ENCODE measurements at regions not wholly inside any gene's neighbourhood (a gene's known extent, or its start where the extent isn't known, plus 50 kb on each side); places are given as distances from the start of the nearest gene placed in this dataset.
"Not testable (repeated sequence)": the region's sequence is repeated elsewhere in the genome, so short reads cannot be mapped to it uniquely, and the experiment has no call there.

DNA sequence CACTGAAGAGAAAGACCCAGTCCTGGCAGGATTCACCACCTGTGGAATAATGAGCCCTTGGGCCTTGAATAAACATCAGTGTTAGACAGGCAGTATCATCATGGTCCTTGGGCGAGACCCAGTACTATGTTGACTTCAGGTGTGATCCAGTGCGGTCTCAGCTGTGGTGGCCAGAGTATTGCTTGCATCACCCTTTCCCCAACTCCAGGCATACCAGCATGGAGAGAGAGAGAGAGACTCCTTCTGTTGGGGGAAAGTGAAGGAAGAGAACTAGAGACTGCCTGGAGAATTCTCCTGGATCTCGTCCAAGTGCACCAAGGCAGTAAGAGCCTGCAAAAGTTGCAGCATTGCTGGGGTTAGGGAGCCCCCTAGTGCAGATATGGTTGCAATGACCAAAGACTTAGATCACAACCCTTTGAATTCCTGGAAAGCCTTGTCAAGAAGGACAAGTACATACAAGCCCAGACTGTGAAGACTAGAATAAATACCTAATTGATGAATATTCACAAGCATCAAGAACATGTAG, 61.1 kb upstream of the VAMP7 start:
- peak; percentile 82 for DNase-seq (ENCODE audit: low read depth)

DNA sequence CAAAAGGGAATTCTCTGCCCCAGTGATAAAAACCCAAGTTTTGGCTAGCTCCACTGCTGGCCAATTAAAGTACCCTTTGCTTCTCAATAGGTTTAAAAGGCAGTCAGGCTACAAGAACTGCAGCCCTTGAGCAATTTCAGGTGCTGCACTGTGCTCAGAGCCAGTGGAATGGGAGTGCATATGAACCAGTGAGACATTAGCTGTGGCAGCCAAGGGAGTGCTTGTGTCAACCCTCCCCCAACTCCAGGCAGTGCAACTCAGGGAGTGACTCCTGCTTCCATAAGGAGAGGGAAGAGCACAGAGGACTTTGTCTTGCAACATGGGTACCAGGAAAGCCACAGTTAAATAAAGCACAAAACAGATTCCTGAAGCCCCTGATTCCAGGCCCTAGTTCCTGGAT, 61.6 kb upstream of the VAMP7 start:
- peak; percentile 1 for DNase-seq (ENCODE audit: low read depth)

DNA sequence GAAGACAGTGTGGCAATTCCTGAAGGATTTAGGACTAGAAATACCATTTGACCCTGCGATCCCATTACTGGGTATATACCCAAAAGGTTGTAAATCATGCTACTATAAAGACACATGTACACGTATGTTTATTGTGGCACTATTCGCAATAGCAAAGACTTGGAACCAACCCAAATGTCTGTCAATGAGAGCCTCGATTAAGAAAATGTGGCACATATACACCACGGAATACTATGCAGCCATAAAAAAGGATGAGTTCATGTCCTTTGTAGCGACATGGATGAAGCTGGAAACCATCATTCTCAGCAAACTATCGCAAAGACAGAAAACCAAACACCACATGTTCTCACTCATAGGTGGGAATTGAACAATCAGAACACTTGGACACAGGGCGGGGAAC, 66.8 kb upstream of the VAMP7 start:
- DNase-seq (ENCODE audit: low read depth): not testable (repeated sequence)

DNA sequence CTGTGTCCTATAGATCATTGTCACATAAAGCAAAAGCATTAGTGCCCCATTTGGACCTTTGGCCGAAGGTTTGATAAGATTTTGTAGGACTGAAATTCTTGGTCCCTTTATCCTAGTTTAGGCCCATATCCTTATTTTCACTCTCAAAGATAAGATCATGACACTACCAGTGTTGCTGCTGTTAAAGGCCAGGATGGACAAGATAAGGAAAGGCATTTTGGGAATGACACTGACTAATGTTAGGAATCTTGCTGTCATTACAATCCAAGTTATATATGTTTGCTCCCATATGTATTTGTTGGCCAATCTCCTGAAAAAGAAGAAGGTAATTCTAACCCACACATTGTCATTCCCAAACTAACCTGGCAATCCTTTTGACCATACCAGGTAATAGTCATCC, 101.3 kb upstream of the VAMP7 start:
- no peak for DNase-seq (ENCODE audit: low read depth)

DNA sequence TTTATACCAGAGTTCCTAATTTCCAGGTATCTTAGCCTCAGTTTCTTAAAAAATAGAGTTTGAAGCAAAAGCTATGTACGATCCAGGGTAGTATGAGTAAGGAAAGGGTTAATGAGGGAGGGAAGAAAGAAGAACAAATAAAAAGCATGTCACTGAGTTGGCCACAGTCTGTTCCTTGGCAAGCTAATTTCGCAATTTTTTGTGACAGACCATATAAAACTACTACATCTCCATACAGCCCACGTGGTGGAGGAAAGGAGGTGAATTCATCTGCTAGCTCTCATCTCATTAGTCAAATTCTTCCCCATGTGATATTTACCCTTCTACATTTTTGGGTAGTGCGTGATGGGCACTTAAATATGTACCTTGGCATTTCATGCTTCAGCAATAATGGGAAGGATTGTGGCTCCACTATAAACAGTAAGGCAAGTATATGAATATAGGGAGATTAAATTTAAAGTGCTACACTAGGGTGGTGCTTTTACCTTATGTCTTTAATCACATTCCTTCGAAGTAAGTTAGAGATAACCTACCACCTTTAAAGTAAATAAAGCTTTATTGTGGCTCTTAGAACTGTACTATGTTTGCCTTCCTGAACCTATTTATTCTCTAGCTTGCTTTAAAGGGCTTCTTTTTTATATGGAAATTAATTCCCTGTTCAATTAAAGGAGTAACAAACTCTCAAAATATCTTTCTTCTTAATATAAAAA, 102.1 kb upstream of the VAMP7 start:
- DNase-seq (ENCODE audit: low read depth): no peak

DNA sequence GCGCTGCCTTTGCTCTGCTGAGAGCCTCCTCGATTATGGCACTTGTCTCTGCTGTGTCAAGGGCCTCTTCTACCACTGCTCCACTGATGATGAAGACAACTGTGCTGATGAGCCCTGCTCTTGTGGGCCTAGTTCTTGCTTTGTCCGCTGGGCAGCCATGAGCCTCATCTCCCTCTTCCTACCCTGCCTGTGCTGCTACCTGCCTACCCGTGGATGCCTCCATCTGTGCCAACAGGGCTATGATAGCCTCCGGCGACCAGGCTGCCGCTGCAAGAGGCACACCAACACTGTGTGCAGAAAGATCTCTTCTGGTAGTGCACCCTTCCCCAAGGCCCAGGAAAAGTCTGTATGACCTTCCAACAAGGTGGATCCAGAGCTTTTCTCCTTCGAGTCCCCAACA, 106.8 kb upstream of the VAMP7 start:
- no peak for DNase-seq (ENCODE audit: low read depth)

DNA sequence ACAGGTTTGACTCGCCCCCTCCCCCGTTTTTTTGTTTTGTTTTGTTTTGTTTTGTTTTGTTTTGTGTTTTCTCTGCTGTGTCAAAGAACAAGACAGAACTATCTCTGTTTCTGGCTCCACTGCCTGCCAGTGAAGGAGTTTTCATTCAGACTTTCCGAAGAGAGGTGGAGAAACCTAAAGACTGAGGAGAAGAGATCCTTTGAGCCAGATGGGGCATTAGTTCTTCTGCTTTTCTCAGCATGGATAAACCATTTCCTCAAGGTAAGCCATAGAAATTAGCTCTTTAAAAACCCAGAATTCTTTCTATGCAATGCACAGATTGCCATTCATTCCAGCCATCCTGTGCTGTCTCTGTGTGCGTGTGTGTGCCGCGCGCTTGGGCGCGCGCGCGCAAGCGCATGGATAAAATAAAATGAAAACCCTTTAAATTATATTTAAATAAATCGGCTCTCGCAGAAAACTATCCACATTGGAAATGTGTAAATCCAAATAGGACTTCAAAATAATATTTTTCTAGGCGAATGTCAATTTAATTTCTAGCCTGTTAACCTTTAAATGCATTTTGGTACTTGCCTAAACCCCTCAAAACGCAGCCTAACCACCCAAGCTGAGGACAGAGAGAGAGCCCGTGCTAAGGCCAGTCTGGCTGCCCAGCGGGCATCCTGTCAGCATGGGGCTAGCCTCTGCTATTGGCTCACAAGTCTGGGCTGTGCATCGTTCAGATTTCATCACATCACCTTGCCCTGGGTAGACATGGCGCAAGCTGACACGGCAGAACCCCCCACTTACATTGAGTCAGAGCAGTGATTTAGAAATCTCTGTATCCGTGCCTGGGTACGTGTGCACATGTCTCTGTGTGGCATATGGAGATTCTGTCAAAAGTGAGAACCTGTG, 113.0 kb upstream of the VAMP7 start:
- peak; percentile 57 for DNase-seq (ENCODE audit: low read depth)

DNA sequence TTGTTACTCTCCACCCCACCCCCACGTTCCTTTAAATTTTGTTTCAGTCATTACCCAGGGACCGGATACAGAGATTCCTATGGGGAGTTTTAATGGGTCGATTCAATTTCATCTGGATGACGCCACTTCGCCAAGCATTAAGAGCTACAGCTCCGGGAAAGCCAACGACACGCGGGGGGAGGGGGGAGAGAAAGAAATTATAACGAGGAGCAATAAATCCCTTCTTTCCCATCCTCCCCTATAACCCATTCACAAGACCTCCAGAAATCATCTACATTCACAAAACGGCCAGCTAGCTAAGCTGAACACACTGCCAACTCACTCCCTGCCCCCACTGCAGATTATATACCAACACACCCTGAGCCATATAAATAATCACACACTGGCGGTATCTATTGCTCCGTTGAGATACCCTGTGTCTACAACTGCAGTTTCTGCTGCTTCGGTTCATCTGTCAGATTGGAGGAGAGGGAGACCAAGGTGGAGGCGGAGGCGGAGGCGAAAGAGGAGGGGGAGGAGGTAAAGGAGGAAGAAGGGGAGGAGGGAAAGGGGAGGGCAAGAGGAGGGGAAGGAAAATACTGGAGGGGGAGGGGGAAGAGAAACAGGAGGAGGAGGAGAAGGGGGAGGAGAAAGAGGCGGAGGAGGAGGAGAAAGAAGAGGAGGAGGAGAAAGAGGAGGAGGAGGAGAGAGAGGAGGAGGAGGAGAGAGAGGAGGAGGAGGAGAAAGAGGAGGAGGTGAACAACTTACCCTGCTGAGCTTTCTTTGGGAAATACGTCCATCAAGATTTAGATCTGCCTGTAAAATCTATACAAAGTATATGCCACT, 113.9 kb upstream of the VAMP7 start:
- peak; percentile 90 for DNase-seq (ENCODE audit: low read depth)

DNA sequence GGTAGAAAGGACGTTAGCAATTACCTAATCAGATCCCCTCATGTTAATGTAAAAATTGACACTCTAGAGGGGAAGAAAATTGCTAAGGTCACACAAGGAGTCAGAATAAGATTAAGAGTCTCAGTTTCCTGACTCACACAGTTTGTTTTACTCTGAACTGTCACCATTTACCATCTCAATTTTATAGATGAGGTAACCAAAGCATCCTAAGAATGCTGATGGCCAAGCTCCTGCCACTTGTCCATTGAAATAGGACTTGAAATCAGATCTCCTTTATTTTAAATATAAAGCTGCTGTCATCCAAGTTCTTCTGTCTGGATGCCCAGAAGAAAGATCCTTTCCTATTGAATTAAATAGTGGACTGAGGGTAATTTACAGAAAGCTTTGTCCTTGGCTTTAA, 114.8 kb upstream of the VAMP7 start:
- peak; percentile 22 for DNase-seq (ENCODE audit: low read depth)

DNA sequence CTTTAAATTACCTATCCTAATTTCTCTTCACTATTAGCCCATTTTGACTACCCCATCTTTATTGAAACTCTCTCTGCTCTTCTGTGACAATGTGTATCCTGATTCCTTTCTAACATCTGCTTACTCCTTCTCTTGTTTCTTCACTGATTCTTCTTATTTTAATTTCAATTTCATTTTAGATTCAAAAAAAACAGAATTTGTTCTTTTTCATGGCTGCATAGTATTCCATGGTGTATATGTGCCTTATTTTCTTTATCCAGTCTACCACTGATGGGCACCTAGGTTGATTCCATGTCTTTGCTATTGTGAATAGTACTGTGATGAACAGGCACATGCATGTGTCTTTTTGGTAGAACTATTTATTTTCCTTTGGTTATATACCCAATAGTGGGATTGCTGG, 120.0 kb upstream of the VAMP7 start:
- DNase-seq (ENCODE audit: low read depth): no peak

DNA sequence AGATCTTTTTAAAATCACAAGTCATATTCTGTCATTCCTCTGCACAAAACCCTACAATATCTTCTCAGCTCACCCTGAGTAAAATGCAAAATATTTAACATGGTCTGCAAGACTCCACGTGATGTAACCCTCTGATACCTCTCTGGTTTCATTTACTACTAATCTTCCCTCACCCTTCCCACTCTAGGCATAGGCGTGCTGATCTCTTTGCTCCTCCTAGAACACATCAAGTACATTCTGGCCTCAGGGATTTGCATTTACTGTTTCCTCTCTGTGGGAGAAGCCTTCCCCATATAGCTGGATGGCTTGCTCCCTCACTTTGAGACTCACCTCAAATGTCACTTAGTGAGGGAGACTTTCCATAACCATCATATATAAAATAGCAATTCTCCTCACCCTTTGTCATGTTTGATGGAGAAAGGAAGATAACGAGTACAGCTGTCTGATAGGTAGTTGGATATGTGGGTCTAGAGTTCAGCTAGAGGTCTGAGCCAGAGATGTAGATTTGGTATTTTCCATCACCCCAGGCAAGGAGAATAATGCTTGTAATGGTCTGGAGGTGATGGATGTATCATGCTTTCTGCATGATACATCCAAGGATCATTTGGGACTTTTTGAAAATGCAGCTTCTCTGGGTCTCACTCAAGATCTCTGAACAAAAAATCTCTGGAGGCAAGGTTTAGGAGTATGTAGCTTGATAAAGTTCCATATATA, 123.9 kb upstream of the VAMP7 start:
- DNase-seq (ENCODE audit: low read depth): no peak

DNA sequence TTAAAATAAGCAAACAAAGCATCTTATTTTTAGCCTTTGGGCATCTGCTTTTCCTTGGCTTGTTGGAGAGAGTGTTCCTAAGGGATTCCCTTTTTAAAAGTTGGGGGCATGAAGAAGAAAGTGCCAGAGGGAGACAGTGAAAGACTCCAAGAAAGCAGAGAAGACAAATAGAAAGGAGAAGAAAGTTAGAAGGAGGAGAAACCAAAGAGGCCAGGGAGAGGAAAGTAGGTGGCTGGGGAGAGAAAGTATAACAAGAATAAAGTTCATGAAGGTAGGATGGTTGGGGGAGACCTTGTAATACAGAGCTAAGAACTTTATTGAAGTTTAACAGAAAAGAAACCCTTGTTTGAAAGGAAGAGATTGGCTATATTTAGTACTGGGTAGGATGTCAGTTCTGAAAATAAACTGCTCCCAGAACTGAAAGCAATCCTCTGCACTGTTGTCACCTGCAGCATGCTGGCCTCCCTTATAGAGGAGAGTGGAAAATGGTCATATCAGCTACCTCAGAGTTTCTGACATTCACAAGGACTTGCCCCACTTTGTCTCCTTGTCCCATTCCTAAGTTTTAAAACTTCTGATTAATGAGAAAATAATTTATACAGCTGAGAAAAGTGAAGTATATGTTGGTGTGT, 125.3 kb upstream of the VAMP7 start:
- no peak for DNase-seq (ENCODE audit: low read depth)

DNA sequence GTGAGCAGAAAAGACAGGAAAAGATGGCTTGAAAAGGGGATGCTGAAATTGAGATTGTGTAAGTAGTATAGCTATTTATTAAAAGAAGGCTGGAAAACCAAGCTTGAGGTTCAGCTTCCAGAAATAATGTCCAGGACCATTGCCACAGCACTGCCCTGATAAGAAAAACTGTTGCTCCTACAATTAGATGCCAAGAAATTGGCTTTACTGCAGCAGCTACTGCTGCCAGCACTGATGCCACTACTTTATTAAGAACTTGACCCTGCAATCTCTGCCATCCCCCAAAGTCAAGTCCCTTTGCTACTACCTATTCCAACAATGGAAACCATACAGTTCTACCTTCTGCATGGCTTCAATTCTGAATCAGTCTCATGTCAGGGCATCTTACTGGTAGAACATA, 130.0 kb upstream of the VAMP7 start:
- DNase-seq (ENCODE audit: low read depth): no peak

DNA sequence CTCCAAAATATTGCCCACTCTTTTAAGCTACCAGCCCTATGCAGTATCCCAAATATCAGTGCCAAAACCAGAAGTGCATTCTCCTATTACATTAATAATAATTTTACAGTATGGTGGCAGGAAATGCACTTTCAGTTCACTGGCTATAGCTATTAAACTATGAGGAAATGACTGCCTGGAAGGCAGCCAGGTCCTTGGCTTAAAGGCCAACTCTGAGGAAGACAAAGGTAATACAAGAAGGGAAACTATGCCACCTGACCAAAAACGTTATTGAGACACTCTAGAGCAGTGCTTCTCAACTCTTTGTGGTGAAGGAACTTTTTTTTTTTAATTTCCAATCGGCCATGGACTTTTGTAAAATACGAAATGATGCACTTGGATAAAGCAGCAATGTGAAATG, 133.6 kb upstream of the VAMP7 start:
- DNase-seq (ENCODE audit: low read depth): no peak

DNA sequence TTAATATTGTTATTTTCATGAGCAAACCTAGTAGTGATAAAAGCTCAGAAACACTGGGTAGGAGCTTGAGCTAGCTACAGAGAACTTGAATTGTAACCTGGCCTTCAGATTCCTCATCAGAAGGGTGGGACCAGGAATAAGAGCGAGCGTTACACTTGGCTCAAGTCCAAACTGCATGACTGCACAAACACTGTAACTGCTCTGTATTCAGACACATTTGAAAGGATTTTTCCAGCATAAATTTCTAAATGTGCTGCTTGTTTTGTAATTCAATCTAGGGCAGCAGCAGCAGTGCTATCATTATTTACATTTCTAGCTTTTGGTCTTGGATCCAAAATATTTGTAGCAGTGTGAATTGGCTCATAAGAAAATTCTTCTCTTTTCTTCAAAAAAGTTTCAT, 133.0 kb upstream of the TMLHE start:
- peak; percentile 3 for DNase-seq (ENCODE audit: low read depth)

DNA sequence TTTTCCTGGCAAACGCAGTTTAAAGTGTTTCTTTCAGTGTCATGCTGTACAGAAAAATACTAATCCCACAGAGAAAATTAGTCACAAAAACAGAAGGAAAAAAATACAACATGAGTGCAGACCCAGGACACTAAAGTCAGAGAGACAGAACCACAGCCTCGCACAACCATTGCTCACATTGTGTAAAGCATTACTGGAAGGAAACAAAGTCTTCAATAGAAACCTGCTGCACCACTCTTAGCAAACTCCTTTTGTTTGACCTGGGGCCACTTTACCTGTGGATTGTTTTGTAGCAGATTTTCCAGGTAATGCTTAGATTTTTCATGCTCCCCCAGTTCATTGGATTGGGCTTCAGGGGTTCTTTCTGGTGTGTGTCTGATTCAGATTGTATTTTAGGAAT, 131.8 kb upstream of the TMLHE start:
- no peak for DNase-seq (ENCODE audit: low read depth)

DNA sequence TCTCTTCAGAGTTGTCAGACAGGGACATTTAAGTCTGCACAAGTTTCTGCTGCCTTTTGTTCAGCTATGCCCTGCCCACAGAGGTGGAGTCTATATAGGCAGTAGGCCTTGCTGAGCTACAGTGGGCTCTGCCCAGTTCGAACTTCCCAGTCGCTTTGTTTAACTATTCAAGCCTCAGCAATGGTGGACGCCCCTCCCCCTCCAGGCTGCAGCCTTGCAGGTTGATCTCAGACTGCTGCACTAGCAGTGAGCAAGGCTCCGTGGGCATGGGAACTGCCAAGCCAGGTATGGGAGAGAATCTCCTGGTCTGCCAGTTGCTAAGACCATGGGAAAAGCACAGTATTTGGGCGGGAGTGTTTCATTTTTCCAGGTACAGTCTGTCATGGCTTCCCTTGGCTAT, 115.6 kb upstream of the TMLHE start:
- DNase-seq (ENCODE audit: low read depth): not testable (repeated sequence)

DNA sequence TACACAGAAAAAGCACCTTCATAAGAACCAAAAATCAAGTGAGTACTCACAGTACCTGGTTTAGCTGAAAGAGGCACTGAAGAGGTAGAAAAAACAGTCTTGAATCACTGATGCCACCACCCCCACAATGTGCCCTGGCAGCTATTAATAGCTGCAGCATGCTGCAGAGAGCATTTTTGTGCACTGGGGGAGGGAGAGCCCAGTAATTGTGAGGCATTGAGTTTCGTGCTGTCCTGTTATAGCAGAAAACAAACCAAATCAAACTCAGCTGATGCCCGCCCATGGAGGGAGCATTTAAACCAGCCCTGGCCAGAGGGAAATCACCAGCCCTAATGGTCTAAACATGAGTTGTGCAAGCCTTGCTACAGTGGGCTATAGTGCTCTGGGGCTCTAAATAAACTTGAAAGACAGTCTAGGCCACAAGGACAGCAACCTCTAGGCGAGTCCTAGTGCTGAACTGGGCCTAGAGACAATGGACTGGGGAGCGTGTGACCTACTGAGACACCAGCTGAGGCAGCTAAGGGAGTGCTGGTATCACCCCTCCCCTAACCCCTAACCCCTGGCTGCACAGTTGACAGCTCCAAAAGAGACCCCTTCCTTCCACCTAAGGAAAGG, 106.3 kb upstream of the TMLHE start:
- DNase-seq (ENCODE audit: low read depth): peak; percentile 26

DNA sequence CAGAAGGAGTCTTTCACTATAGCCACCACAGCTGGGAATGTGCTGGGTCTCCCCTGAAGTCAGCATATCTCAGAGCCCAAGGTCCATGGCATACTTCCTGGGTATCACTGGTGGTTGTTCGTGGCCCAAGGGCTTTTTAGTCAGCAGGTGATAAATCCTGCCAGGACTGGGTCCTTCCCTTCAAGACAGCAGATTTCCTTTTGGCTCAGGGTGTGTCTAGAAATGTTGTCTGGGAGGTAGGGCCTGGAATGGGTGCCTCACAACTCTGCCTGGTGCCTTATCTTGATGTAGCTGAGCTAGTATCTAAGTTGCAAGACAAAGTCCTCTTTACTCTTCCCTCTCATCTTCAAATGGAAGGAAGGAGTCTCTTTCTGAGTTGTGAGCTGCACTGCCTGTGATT, 102.4 kb upstream of the TMLHE start:
- DNase-seq (ENCODE audit: low read depth): no peak

DNA sequence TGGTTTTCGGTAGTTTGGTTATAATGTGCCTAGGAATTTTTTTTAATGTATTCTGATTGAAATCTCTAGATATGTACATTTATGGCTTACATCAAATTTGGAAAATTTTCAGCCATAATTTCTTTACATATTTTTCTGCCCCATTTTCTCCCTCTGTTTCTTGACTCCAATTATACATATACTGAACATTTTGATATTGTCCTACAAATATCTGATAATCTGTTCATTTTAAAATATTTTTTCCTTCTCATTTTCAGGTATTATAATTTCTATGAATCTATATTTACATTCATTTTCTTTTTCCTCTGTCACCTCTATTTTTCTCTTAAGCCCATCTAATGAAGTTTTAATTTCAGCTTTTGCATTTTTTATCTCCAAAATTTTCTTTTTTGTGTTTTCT, 82.7 kb upstream of the TMLHE start:
- no peak for DNase-seq (ENCODE audit: low read depth)

DNA sequence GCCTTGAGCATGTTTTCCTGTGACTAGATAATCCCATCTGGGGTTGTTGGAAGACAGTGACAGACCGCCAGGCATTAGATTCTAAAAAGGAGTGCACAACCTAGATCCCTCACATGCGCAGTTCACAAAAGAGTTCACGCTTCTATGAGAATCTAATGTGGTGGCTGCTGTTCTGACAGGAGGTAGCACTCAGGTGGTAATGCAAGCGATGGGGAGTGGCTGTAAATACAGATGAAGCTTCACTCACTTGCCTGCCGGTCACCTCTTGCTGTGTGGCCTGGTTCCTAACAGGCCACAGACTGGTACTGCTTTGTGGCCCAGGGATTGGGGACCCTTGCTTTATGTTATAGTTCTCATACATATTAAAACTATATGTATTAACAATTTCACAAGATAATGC, 81.9 kb upstream of the TMLHE start:
- DNase-seq (ENCODE audit: low read depth): no peak
